ENCODE measurements at regions not wholly inside any gene's neighbourhood (a gene's known extent, or its start where the extent isn't known, plus 50 kb on each side); places are given as distances from the start of the nearest gene placed in this dataset.

DNA sequence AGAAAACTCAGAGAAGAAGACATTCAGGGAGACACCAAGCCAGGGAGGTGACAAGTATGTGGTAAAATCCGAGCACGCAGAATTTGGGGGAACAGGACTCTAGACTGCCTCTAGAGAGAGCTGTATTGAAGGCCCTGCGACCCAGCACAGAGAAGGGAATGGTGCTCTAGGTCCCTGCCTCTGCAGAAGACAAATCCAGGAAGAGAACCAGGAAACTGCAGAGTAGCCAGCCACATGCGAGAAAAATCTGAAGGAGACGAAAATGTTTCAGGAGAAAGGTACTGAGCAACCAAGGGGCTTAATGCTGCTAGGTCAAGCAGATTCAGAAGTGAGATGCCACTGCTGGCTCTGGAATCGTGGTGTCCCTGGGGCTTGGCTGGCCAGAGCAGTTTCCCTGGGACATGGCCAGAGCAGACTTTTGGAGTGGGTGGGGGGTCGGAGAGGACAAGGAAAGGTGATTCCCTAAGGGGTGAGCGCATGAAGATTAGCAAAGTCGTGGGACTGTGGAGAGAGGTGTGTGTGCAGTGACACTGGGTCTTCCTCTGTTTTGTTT, 158.0 kb upstream of the KLF6 start:
- 70 to 74% methylated on average over 9 of the region's 9 CpGs for WGBS, 2 donors
- no peak overlapping the region for H3K27ac ChIP-seq
- H3K4me1 ChIP-seq, result peaks cover 0 to 19% (median 3%) of the 10 kb centered on the region in 9 donors
- peaks cover 0 to 5% (median 0%) of the 10 kb centered on the region in 11 donors for H3K9me3 ChIP-seq
- H3K36me3 ChIP-seq, result no peaks in the 10 kb centered on the region
- TF ChIP-seq, protein P1, sequence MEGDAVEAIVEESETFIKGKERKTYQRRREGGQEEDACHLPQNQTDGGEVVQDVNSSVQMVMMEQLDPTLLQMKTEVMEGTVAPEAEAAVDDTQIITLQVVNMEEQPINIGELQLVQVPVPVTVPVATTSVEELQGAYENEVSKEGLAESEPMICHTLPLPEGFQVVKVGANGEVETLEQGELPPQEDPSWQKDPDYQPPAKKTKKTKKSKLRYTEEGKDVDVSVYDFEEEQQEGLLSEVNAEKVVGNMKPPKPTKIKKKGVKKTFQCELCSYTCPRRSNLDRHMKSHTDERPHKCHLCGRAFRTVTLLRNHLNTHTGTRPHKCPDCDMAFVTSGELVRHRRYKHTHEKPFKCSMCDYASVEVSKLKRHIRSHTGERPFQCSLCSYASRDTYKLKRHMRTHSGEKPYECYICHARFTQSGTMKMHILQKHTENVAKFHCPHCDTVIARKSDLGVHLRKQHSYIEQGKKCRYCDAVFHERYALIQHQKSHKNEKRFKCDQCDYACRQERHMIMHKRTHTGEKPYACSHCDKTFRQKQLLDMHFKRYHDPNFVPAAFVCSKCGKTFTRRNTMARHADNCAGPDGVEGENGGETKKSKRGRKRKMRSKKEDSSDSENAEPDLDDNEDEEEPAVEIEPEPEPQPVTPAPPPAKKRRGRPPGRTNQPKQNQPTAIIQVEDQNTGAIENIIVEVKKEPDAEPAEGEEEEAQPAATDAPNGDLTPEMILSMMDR (IDR thresholded peaks at IDR 0.05), result no peak
- DNase-seq, result no peak
- ATAC-seq, result peak in 6 of 8 donors; percentile 40 to 62 (median 47)
- no peaks in the 10 kb centered on the region for H3K27me3 ChIP-seq
- no peak overlapping the region for H3K4me3 ChIP-seq
- intact Hi-C loops (cut with DNase I), result loop anchor here in 1 of 10 donors (5.0 kb wide), 1 partner anchor 599 kb away; no protein-coding TSS in a partner anchor

DNA sequence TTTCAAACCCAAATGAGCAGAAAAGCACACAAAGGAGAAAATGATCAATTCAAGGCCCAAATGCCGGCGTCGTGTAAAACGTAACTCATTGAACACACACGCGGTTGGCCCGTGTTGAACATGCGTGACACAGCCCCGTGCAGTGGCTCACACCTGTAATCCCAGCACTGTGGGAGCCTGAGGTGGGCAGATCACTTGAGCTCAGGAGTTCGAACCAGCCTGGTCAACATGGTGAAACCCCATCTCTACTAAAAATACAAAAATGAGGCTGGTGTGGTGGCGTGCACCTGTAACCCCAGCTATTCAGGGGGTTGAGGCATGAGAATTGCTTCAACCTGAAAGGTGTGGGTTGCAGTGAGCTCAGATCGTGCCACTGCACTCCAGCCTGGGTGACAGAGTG, 156.7 kb upstream of the KLF6 start:
- ATAC-seq (no peak), DNase-seq (no peak)
- H3K9me3 ChIP-seq, result peaks cover 0 to 5% (median 0%) of the 10 kb centered on the region in 11 donors
- intact Hi-C loops (cut with DNase I), result loop anchor here in 1 of 10 donors (5.0 kb wide), 1 partner anchor 601 kb away; no protein-coding TSS in a partner anchor
- H3K36me3 ChIP-seq, result no peaks in the 10 kb centered on the region
- TF ChIP-seq, protein P1 (IDR thresholded peaks at IDR 0.05), result no peak
- 98 to 99% methylated on average over 12 of the region's 12 CpGs for WGBS, 2 donors
- no peaks in the 10 kb centered on the region for H3K27me3 ChIP-seq
- H3K27ac ChIP-seq, result no peak overlapping the region
- H3K4me3 ChIP-seq, result no peak overlapping the region
- H3K4me1 ChIP-seq, result peaks cover 0 to 13% (median 3%) of the 10 kb centered on the region in 9 donors

DNA sequence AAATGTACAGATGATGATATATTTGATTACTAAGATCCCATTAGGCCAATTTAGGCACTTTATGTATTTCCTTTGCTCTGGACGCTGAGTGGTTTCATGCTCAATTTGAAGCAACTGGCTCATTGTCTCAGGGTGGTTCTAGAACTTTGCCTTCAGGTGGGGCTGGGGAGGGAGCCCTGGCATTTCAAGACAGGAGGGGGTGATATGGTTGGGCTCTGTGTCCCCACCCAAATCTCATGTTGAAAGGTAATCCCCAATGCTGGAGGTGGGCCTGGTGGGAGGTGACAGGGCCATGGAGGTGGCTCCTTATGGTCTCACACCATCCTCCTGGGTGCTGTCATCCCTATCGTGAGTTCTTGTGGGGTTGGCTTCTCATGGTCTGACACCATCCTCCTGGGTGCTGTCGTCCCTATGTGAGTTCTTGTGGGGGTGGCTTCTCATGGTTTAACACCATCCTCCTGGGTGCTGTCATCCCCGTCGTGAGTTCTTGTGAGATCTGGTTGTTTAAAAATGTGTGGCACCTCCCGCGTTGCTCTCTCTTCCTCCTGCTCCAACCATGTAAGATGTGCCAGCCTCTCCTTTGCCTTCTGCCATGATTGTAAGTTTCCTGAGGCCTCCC, 151.5 kb upstream of the KLF6 start:
- ATAC-seq (no peak), DNase-seq (no peak)
- WGBS, 2 donors, result 85 to 94% methylated on average over 7 of the region's 7 CpGs
- intact Hi-C loops (cut with DNase I), result no loop called here
- Histone ChIP-seq H3K27me3 (no peaks in the 10 kb centered on the region), H3K4me1 (peaks cover 0 to 22% (median 10%) of the 10 kb centered on the region in 9 donors), H3K9me3 (no peaks in the 10 kb centered on the region), H3K4me3 (no peak overlapping the region), H3K27ac (peak overlapping the region in 9 of 10 donors; percentile 7 to 80 (median 61)), H3K36me3 (no peaks in the 10 kb centered on the region)
- TF ChIP-seq, protein P1 (IDR thresholded peaks at IDR 0.05), result no peak

DNA sequence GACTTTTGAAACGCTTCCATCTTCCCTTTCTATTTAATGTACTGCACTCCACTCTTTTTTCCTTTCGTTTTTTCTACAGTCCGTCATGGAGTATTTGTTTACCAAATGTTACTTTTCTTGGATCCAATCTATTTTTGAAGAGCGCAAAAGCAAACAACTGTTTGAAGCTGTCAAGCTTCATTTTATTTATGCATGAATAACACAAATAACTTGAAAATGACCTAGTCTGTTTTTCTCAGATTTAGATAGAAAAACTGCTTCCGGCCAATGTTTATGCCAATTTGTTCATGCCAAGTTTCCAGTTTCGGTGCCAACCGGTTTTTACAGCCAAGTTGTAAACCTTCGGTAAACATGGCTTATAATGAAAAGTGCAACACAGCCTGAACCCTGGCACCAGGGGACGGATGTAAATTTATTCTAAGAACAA, 150.9 kb upstream of the KLF6 start:
- Histone ChIP-seq H3K4me1 (peaks cover 0 to 24% (median 10%) of the 10 kb centered on the region in 9 donors), H3K4me3 (peak overlapping the region in 3 of 10 donors; percentile 27 to 36 (median 32)), H3K36me3 (no peaks in the 10 kb centered on the region), H3K27me3 (no peaks in the 10 kb centered on the region), H3K9me3 (no peaks in the 10 kb centered on the region), H3K27ac (peak overlapping the region; percentile 15 to 80 (median 60))
- WGBS, 2 donors, result 63 to 66% methylated on average over 9 of the region's 9 CpGs
- ATAC-seq (no peak), DNase-seq (no peak)
- TF ChIP-seq, protein P1 (IDR thresholded peaks at IDR 0.05), result no peak
- intact Hi-C loops (cut with DNase I), result no loop called here
